ENCODE measurements at regions not wholly inside any gene's neighbourhood (a gene's known extent, or its start where the extent isn't known, plus 50 kb on each side); places are given as distances from the start of the nearest gene placed in this dataset.

DNA sequence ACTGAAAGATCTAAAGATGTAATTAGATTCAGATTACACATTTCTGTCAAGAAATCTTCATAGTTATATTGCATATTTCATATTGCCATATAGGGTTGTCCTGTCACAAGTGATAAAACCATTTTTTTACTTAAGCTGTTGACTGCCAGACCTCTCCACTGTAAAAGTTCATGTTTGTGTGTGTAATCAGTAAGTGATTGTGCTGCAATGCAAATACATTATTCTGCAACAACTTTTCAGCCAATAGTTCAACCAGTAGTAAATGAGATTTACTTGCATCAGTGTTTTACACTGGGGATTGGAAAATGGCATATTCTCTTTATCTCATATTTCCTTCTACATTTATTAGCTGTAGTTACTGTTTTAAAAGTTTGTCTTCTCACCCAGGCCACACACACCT lies 603.9 kb upstream of the RORB start:
- H3K4me3 ChIP-seq = no peak overlapping the region
- H3K79me2 ChIP-seq (ENCODE audit: low read depth) = no peaks in the 10 kb centered on the region
- no peak for DNase-seq (ENCODE audit: low spot score)
- H3K4me3 Mint-ChIP-seq = no peak overlapping the region
- H3K9me3 ChIP-seq (ENCODE audit: low read depth) = no peaks in the 10 kb centered on the region
- no peaks in the 10 kb centered on the region for H3K36me3 ChIP-seq
- no peaks in the 10 kb centered on the region for H4K20me1 ChIP-seq (ENCODE audit: low read depth)
- no peaks in the 10 kb centered on the region for H3K4me1 ChIP-seq
- no peaks in the 10 kb centered on the region for H3K27me3 ChIP-seq
- peaks cover 2% of the 10 kb centered on the region for H3K36me3 Mint-ChIP-seq
- H3K4me2 ChIP-seq = no peak overlapping the region
- TF ChIP-seq, protein P1, sequence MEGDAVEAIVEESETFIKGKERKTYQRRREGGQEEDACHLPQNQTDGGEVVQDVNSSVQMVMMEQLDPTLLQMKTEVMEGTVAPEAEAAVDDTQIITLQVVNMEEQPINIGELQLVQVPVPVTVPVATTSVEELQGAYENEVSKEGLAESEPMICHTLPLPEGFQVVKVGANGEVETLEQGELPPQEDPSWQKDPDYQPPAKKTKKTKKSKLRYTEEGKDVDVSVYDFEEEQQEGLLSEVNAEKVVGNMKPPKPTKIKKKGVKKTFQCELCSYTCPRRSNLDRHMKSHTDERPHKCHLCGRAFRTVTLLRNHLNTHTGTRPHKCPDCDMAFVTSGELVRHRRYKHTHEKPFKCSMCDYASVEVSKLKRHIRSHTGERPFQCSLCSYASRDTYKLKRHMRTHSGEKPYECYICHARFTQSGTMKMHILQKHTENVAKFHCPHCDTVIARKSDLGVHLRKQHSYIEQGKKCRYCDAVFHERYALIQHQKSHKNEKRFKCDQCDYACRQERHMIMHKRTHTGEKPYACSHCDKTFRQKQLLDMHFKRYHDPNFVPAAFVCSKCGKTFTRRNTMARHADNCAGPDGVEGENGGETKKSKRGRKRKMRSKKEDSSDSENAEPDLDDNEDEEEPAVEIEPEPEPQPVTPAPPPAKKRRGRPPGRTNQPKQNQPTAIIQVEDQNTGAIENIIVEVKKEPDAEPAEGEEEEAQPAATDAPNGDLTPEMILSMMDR (IDR thresholded peaks at IDR 0.05) = no peak
- no peak for TF ChIP-seq EZH2 (IDR thresholded peaks at IDR 0.05)
- no peak for TF ChIP-seq EZH2phosphoT487 (IDR thresholded peaks at IDR 0.05)
- no peak overlapping the region for H3K27ac ChIP-seq
- H2AFZ ChIP-seq (replicated peaks) = no peak overlapping the region
- H3K27me3 Mint-ChIP-seq (ENCODE audit: insufficient read depth, low read depth) = no peaks in the 10 kb centered on the region
- no peak overlapping the region for H3K9ac ChIP-seq
- no peaks in the 10 kb centered on the region for H3K4me1 Mint-ChIP-seq
- H3K9me3 Mint-ChIP-seq = peaks cover 2% of the 10 kb centered on the region
- no peaks in the 10 kb centered on the region for H3F3A ChIP-seq (ENCODE audit: low read depth)
- H3K27ac Mint-ChIP-seq = no peak overlapping the region

DNA sequence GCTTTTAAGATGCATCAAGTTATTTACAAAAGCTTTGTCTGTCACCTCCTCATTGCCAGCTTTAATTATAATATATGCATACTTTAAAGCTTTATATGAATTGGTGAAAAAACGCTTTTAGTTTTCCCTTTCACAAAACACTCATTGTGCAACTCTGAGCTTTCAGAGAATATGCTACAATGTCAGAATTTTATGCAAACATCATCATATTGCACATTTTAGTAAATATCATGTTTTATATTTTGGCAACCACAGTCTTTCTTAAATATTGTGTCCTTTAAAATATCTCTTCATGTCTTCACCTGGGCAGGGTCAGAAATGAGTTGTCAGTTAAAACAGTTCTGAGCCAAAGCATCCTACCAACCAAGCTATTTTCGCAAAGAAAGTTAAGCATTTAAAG lies 601.1 kb upstream of the RORB start:
- Histone ChIP-seq H3K27me3 (no peaks in the 10 kb centered on the region), H4K20me1 (ENCODE audit: low read depth) (no peaks in the 10 kb centered on the region), H3K4me3 (no peak overlapping the region), H3K27ac (no peak overlapping the region), H3K36me3 (no peaks in the 10 kb centered on the region), H3K9ac (no peak overlapping the region), H3K4me1 (no peaks in the 10 kb centered on the region), H3K9me3 (ENCODE audit: low read depth) (no peaks in the 10 kb centered on the region), H2AFZ (replicated peaks) (no peak overlapping the region), H3K79me2 (ENCODE audit: low read depth) (no peaks in the 10 kb centered on the region), H3K4me2 (no peak overlapping the region), H3F3A (ENCODE audit: low read depth) (no peaks in the 10 kb centered on the region)
- DNase-seq (ENCODE audit: low spot score) = no peak
- Mint-ChIP-seq H3K36me3 (peaks cover 2% of the 10 kb centered on the region), H3K27ac (no peak overlapping the region), H3K27me3 (ENCODE audit: insufficient read depth, low read depth) (no peaks in the 10 kb centered on the region), H3K4me1 (no peaks in the 10 kb centered on the region), H3K9me3 (peaks cover 2% of the 10 kb centered on the region), H3K4me3 (no peak overlapping the region)
- TF ChIP-seq EZH2 (IDR thresholded peaks at IDR 0.05) (no peak), EZH2phosphoT487 (IDR thresholded peaks at IDR 0.05) (no peak)

DNA sequence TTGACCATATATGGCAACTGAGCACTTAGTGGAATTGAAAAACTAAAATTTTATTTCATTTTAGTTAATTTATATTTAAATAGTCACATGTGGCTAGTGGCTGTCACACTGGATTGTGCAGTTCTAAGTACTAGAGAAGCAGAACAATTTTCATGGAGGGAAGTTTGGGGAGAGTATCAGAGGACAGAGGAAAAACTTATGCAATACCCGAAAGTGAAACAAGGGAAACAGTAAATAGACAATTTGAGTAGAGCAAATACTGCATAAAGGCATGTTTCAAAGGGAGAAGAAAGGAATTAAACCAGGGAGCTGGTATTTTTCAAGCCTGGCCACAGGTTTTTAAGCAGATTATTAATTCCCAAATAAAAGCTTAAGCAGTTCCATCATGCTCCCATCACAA lies 590.5 kb upstream of the RORB start:
- no peaks in the 10 kb centered on the region for H4K20me1 ChIP-seq (ENCODE audit: low read depth)
- no peak overlapping the region for H3K9ac ChIP-seq
- Mint-ChIP-seq H3K4me3 (no peak overlapping the region), H3K36me3 (no peaks in the 10 kb centered on the region), H3K27me3 (ENCODE audit: insufficient read depth, low read depth) (no peaks in the 10 kb centered on the region), H3K4me1 (peaks cover 5% of the 10 kb centered on the region), H3K9me3 (no peaks in the 10 kb centered on the region), H3K27ac (no peak overlapping the region)
- no peaks in the 10 kb centered on the region for H3F3A ChIP-seq (ENCODE audit: low read depth)
- H3K27me3 ChIP-seq = no peaks in the 10 kb centered on the region
- H3K9me3 ChIP-seq (ENCODE audit: low read depth) = no peaks in the 10 kb centered on the region
- no peaks in the 10 kb centered on the region for H3K4me1 ChIP-seq
- no peak overlapping the region for H3K27ac ChIP-seq
- H3K4me3 ChIP-seq = no peak overlapping the region
- H3K4me2 ChIP-seq = no peak overlapping the region
- no peaks in the 10 kb centered on the region for H3K79me2 ChIP-seq (ENCODE audit: low read depth)
- DNase-seq (ENCODE audit: low spot score) = no peak
- TF ChIP-seq EZH2phosphoT487 (IDR thresholded peaks at IDR 0.05) (no peak), EZH2 (IDR thresholded peaks at IDR 0.05) (no peak)
- TF ChIP-seq, protein P1 (IDR thresholded peaks at IDR 0.05) = no peak
- no peak overlapping the region for H2AFZ ChIP-seq (replicated peaks)
- H3K36me3 ChIP-seq = no peaks in the 10 kb centered on the region

DNA sequence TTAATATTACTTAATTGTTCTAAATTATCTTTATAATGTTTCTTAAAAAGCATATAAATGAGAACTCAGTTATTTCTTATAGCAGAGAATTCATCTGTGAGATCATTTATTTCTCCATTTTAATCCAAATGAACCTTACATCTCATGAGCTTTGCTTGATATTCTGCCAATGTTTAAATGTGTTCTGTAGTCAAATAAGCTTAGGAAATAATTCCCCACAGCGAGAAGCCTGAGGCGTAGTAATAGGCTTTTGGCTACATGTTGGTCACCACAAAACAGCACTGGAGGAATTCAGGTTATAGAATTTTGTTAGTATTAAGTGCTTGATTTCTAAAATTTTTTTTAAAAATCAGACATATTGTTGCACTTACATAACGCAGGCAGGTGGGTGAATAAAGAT lies 585.3 kb upstream of the RORB start:
- H2AFZ ChIP-seq (replicated peaks) = no peak overlapping the region
- DNase-seq (ENCODE audit: low spot score) = no peak
- Mint-ChIP-seq H3K9me3 (no peaks in the 10 kb centered on the region), H3K36me3 (no peaks in the 10 kb centered on the region), H3K4me3 (no peak overlapping the region), H3K4me1 (no peaks in the 10 kb centered on the region), H3K27ac (no peak overlapping the region), H3K27me3 (ENCODE audit: insufficient read depth, low read depth) (no peaks in the 10 kb centered on the region)
- H4K20me1 ChIP-seq (ENCODE audit: low read depth) = no peaks in the 10 kb centered on the region
- H3K9ac ChIP-seq = no peak overlapping the region
- no peak overlapping the region for H3K27ac ChIP-seq
- no peaks in the 10 kb centered on the region for H3K27me3 ChIP-seq
- no peaks in the 10 kb centered on the region for H3K9me3 ChIP-seq (ENCODE audit: low read depth)
- no peak overlapping the region for H3K4me2 ChIP-seq
- TF ChIP-seq EZH2phosphoT487 (IDR thresholded peaks at IDR 0.05) = no peak
- no peak for TF ChIP-seq EZH2 (IDR thresholded peaks at IDR 0.05)
- TF ChIP-seq, protein P1 (IDR thresholded peaks at IDR 0.05) = no peak
- no peaks in the 10 kb centered on the region for H3K79me2 ChIP-seq (ENCODE audit: low read depth)
- H3K4me3 ChIP-seq = no peak overlapping the region
- no peaks in the 10 kb centered on the region for H3F3A ChIP-seq (ENCODE audit: low read depth)
- H3K36me3 ChIP-seq = no peaks in the 10 kb centered on the region
- no peaks in the 10 kb centered on the region for H3K4me1 ChIP-seq
